ENCODE measurements at regions not wholly inside any gene's neighbourhood (a gene's known extent, or its start where the extent isn't known, plus 50 kb on each side); places are given as distances from the start of the nearest gene placed in this dataset.

DNA sequence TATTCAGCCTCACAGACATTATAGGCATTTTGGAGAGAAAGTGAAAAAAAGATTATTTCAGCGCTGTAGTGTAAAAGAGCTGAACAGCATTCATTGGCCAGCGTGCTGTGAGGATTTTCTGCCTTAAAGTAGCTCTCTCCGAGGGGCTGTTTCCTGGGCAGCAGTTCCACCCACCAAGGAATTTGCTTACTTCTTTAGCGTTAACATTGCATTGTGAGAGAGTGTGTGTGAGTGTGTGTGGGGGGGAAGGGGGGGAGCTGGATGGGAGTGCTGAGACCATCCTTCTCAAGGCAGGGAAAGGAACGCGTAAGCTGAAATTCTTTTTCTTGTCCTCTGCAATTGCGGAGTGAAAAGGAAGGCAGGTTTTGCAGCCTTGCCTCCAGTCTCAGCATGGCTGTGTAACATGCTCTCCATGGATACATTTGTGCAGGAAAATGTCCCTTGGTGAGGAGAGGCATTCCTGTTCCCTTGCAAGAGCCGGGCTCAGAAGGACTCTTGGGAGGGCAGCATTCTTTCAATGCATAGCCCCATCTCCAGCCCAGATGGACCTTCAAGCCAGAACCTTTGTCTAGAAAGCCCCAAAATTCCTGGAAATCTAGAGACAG is 159.9 kb upstream of the NAV2 start:
- Histone ChIP-seq H3K9me2 (ENCODE audit: insufficient read depth, low read length) (no peaks in the 10 kb centered on the region), H3K9me3 (ENCODE audit: low read length) (no peaks in the 10 kb centered on the region), H2AFZ (ENCODE audit: low read depth, low read length) (no peak overlapping the region), H3K27ac (ENCODE audit: low read length) (no peak overlapping the region), H3K27me3 (ENCODE audit: insufficient read depth, low read depth, low read length) (no peaks in the 10 kb centered on the region), H4K20me1 (ENCODE audit: insufficient read depth) (no peaks in the 10 kb centered on the region), H3K4me3 (ENCODE audit: low read length) (no peak overlapping the region), H3K4me2 (ENCODE audit: low read length) (no peak overlapping the region), H3K79me2 (replicated peaks; ENCODE audit: insufficient read depth, low read length) (no peaks in the 10 kb centered on the region), H3F3A (ENCODE audit: insufficient read depth, low read length, poor library complexity, severe bottlenecking) (no peaks in the 10 kb centered on the region), H3K9ac (ENCODE audit: low read length) (no peak overlapping the region), H3K36me3 (ENCODE audit: insufficient read depth, low read length) (no peaks in the 10 kb centered on the region)
- no peak for TF ChIP-seq SMC3 (conservative IDR thresholded peaks at IDR 0.05; ENCODE audit: poor library complexity)
- no peak for TF ChIP-seq RAD21 (conservative IDR thresholded peaks at IDR 0.05)
- TF ChIP-seq POLR2AphosphoS5 (IDR thresholded peaks at IDR 0.05), result no peak
- TF ChIP-seq TAF1 (IDR thresholded peaks at IDR 0.05; ENCODE audit: low read depth), result no peak
- TF ChIP-seq EZH2 (IDR thresholded peaks at IDR 0.05; ENCODE audit: borderline replicate concordance, insufficient read depth, low read length, poor library complexity, severe bottlenecking), result no peak
- TF ChIP-seq MXI1 (conservative IDR thresholded peaks at IDR 0.05; ENCODE audit: poor library complexity, severe bottlenecking), result no peak
- no peak for TF ChIP-seq REST (IDR thresholded peaks at IDR 0.05; ENCODE audit: borderline replicate concordance)
- TF ChIP-seq EP300 (conservative IDR thresholded peaks at IDR 0.05; ENCODE audit: poor library complexity, severe bottlenecking), result no peak
- TF ChIP-seq, protein P1, sequence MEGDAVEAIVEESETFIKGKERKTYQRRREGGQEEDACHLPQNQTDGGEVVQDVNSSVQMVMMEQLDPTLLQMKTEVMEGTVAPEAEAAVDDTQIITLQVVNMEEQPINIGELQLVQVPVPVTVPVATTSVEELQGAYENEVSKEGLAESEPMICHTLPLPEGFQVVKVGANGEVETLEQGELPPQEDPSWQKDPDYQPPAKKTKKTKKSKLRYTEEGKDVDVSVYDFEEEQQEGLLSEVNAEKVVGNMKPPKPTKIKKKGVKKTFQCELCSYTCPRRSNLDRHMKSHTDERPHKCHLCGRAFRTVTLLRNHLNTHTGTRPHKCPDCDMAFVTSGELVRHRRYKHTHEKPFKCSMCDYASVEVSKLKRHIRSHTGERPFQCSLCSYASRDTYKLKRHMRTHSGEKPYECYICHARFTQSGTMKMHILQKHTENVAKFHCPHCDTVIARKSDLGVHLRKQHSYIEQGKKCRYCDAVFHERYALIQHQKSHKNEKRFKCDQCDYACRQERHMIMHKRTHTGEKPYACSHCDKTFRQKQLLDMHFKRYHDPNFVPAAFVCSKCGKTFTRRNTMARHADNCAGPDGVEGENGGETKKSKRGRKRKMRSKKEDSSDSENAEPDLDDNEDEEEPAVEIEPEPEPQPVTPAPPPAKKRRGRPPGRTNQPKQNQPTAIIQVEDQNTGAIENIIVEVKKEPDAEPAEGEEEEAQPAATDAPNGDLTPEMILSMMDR (IDR thresholded peaks at IDR 0.05; ENCODE audit: poor library complexity, severe bottlenecking), result no peak

- Histone ChIP-seq H3K27me3 (ENCODE audit: insufficient read depth, low read depth, low read length) (no peaks in the 10 kb centered on the region), H3K27ac (ENCODE audit: low read length) (no peak overlapping the region), H3F3A (ENCODE audit: insufficient read depth, low read length, poor library complexity, severe bottlenecking) (no peaks in the 10 kb centered on the region), H3K79me2 (replicated peaks; ENCODE audit: insufficient read depth, low read length) (no peaks in the 10 kb centered on the region), H2AFZ (ENCODE audit: low read depth, low read length) (no peak overlapping the region), H3K9me2 (ENCODE audit: insufficient read depth, low read length) (no peaks in the 10 kb centered on the region), H3K9ac (ENCODE audit: low read length) (no peak overlapping the region), H3K36me3 (ENCODE audit: insufficient read depth, low read length) (no peaks in the 10 kb centered on the region), H4K20me1 (ENCODE audit: insufficient read depth) (no peaks in the 10 kb centered on the region), H3K9me3 (ENCODE audit: low read length) (no peaks in the 10 kb centered on the region), H3K4me3 (ENCODE audit: low read length) (no peak overlapping the region), H3K4me2 (ENCODE audit: low read length) (no peak overlapping the region)
- TF ChIP-seq RAD21 (conservative IDR thresholded peaks at IDR 0.05) (no peak), MXI1 (conservative IDR thresholded peaks at IDR 0.05; ENCODE audit: poor library complexity, severe bottlenecking) (no peak), EZH2 (IDR thresholded peaks at IDR 0.05; ENCODE audit: borderline replicate concordance, insufficient read depth, low read length, poor library complexity, severe bottlenecking) (no peak), EP300 (conservative IDR thresholded peaks at IDR 0.05; ENCODE audit: poor library complexity, severe bottlenecking) (no peak), TAF1 (IDR thresholded peaks at IDR 0.05; ENCODE audit: low read depth) (no peak), REST (IDR thresholded peaks at IDR 0.05; ENCODE audit: borderline replicate concordance) (no peak), POLR2AphosphoS5 (IDR thresholded peaks at IDR 0.05) (no peak), SMC3 (conservative IDR thresholded peaks at IDR 0.05; ENCODE audit: poor library complexity) (no peak)
- TF ChIP-seq, protein P1 (IDR thresholded peaks at IDR 0.05; ENCODE audit: poor library complexity, severe bottlenecking), result no peak
Observed at GRCh38 chr11:19552161-19552560, 160.5 kb upstream of the NAV2 start.

Data from neural cell (in vitro differentiated cells).